ENCODE measurements at regions not wholly inside any gene's neighbourhood (a gene's known extent, or its start where the extent isn't known, plus 50 kb on each side); places are given as distances from the start of the nearest gene placed in this dataset.
"Not testable (repeated sequence)": the region's sequence is repeated elsewhere in the genome, so short reads cannot be mapped to it uniquely, and the experiment has no call there.

DNA sequence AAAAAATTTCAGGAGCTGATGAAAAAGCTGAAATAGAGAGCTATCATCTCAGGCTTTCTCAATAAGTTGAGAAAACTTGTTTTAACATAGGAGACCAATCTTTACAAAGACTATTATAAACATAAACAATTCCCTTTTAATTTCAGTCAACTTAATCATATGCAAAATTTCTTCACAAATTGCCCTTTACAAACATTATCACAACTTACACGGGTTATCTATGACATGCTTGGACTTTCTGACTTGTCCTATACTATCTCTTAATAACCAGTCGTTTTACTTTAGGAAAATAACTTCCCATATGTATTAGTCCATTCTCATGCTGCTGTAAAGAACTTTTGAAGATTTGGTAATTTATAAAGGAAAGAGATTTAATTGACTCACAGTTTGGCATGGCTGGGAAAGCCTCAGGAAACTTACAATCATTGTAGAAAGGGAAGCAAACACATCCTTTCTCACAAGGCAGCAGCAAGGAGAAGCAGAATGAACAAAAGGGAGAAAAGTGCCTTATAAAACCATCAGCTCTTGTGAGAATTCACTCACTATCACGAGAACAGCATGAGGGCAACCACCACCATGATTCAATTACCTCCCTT, 1583.7 kb upstream of the CELF4 start:
- no peak overlapping the region for H3K9ac ChIP-seq (ENCODE audit: insufficient read length, low read depth)
- H3K36me3 ChIP-seq (ENCODE audit: insufficient read depth, insufficient read length, low read length): no peaks in the 10 kb centered on the region
- no peaks in the 10 kb centered on the region for H3K4me1 ChIP-seq (ENCODE audit: insufficient read depth, insufficient read length)
- H3K4me3 ChIP-seq (ENCODE audit: insufficient read length, low read depth): no peak overlapping the region
- DNase-seq (ENCODE audit: low read depth, low spot score): no peak
- peaks cover 41% of the 10 kb centered on the region for H3K9me3 ChIP-seq (ENCODE audit: insufficient read depth, low read length)
- H3K27me3 ChIP-seq (ENCODE audit: insufficient read depth, insufficient read length): no peaks in the 10 kb centered on the region
- TF ChIP-seq ZNF274 (IDR thresholded peaks at IDR 0.05; ENCODE audit: low read depth, low read length) (no peak), YY1 (IDR thresholded peaks at IDR 0.05; ENCODE audit: insufficient read depth, insufficient read length) (no peak), SUZ12 (IDR thresholded peaks at IDR 0.05; ENCODE audit: extremely low read depth, insufficient read depth, insufficient read length) (no peak)

GRCh38 chr18:39134255-39134654, 1568.7 kb upstream of the CELF4 start:
- Histone ChIP-seq H3K4me1 (ENCODE audit: insufficient read depth, insufficient read length) (no peaks in the 10 kb centered on the region), H3K36me3 (ENCODE audit: insufficient read depth, insufficient read length, low read length) (no peaks in the 10 kb centered on the region), H3K9me3 (ENCODE audit: insufficient read depth, low read length) (no peaks in the 10 kb centered on the region), H3K4me3 (ENCODE audit: insufficient read length, low read depth) (no peak overlapping the region), H3K9ac (ENCODE audit: insufficient read length, low read depth) (no peak overlapping the region), H3K27me3 (ENCODE audit: insufficient read depth, insufficient read length) (no peaks in the 10 kb centered on the region)
- no peak for DNase-seq (ENCODE audit: low read depth, low spot score)
- TF ChIP-seq YY1 (IDR thresholded peaks at IDR 0.05; ENCODE audit: insufficient read depth, insufficient read length) (no peak), SUZ12 (IDR thresholded peaks at IDR 0.05; ENCODE audit: extremely low read depth, insufficient read depth, insufficient read length) (no peak), ZNF274 (IDR thresholded peaks at IDR 0.05; ENCODE audit: low read depth, low read length) (no peak)

DNA sequence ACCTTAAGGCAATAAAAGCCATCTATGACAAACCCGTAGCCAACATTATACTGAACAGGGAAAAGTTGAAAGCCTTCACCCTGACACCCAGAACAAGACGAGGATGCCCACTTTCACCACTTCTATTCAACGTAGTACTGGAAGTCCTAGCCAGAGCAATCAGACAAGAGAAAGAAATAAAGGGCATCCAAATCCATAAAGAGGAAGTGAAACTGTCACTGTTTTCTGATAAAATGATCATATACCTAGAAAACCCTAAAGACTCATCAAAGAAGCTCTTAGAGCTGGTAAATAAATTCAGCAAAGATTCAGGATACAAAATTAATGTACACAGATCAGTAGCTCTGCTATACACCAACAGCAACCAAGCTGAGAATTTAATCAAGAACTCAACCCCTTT, 1561.9 kb upstream of the CELF4 start:
- H3K36me3 ChIP-seq (ENCODE audit: insufficient read depth, insufficient read length, low read length); H3K4me3 ChIP-seq (ENCODE audit: insufficient read length, low read depth); H3K4me1 ChIP-seq (ENCODE audit: insufficient read depth, insufficient read length); H3K9ac ChIP-seq (ENCODE audit: insufficient read length, low read depth); H3K27me3 ChIP-seq (ENCODE audit: insufficient read depth, insufficient read length); H3K9me3 ChIP-seq (ENCODE audit: insufficient read depth, low read length); DNase-seq (ENCODE audit: low read depth, low spot score): not testable (repeated sequence)

GRCh38 chr18:39113790-39114189, 1548.2 kb upstream of the CELF4 start:
- no peaks in the 10 kb centered on the region for H3K36me3 ChIP-seq (ENCODE audit: insufficient read depth, insufficient read length, low read length)
- no peak overlapping the region for H3K4me3 ChIP-seq (ENCODE audit: insufficient read length, low read depth)
- no peak for TF ChIP-seq SUZ12 (IDR thresholded peaks at IDR 0.05; ENCODE audit: extremely low read depth, insufficient read depth, insufficient read length)
- TF ChIP-seq YY1 (IDR thresholded peaks at IDR 0.05; ENCODE audit: insufficient read depth, insufficient read length): no peak
- no peak for TF ChIP-seq ZNF274 (IDR thresholded peaks at IDR 0.05; ENCODE audit: low read depth, low read length)
- H3K27me3 ChIP-seq (ENCODE audit: insufficient read depth, insufficient read length): no peaks in the 10 kb centered on the region
- no peaks in the 10 kb centered on the region for H3K9me3 ChIP-seq (ENCODE audit: insufficient read depth, low read length)
- DNase-seq (ENCODE audit: low read depth, low spot score): no peak
- H3K4me1 ChIP-seq (ENCODE audit: insufficient read depth, insufficient read length): no peaks in the 10 kb centered on the region
- H3K9ac ChIP-seq (ENCODE audit: insufficient read length, low read depth): no peak overlapping the region

GRCh38 chr18:39105104-39105503, 1539.5 kb upstream of the CELF4 start:
- Histone ChIP-seq H3K27me3 (ENCODE audit: insufficient read depth, insufficient read length) (no peaks in the 10 kb centered on the region), H3K36me3 (ENCODE audit: insufficient read depth, insufficient read length, low read length) (no peaks in the 10 kb centered on the region), H3K9ac (ENCODE audit: insufficient read length, low read depth) (no peak overlapping the region), H3K4me3 (ENCODE audit: insufficient read length, low read depth) (no peak overlapping the region), H3K9me3 (ENCODE audit: insufficient read depth, low read length) (no peaks in the 10 kb centered on the region), H3K4me1 (ENCODE audit: insufficient read depth, insufficient read length) (no peaks in the 10 kb centered on the region)
- no peak for TF ChIP-seq SUZ12 (IDR thresholded peaks at IDR 0.05; ENCODE audit: extremely low read depth, insufficient read depth, insufficient read length)
- TF ChIP-seq ZNF274 (IDR thresholded peaks at IDR 0.05; ENCODE audit: low read depth, low read length): no peak
- no peak for TF ChIP-seq YY1 (IDR thresholded peaks at IDR 0.05; ENCODE audit: insufficient read depth, insufficient read length)
- no peak for DNase-seq (ENCODE audit: low read depth, low spot score)

- no peak for DNase-seq (ENCODE audit: low read depth, low spot score)
- TF ChIP-seq ZNF274 (IDR thresholded peaks at IDR 0.05; ENCODE audit: low read depth, low read length) (no peak), SUZ12 (IDR thresholded peaks at IDR 0.05; ENCODE audit: extremely low read depth, insufficient read depth, insufficient read length) (no peak), YY1 (IDR thresholded peaks at IDR 0.05; ENCODE audit: insufficient read depth, insufficient read length) (no peak)
- H3K9me3 ChIP-seq (ENCODE audit: insufficient read depth, low read length): no peaks in the 10 kb centered on the region
- no peaks in the 10 kb centered on the region for H3K27me3 ChIP-seq (ENCODE audit: insufficient read depth, insufficient read length)
- H3K36me3 ChIP-seq (ENCODE audit: insufficient read depth, insufficient read length, low read length): no peaks in the 10 kb centered on the region
- no peaks in the 10 kb centered on the region for H3K4me1 ChIP-seq (ENCODE audit: insufficient read depth, insufficient read length)
- no peak overlapping the region for H3K4me3 ChIP-seq (ENCODE audit: insufficient read length, low read depth)
- no peak overlapping the region for H3K9ac ChIP-seq (ENCODE audit: insufficient read length, low read depth)
Measured at GRCh38 chr18:39072970-39073369, 1507.4 kb upstream of the CELF4 start.

- DNase-seq (ENCODE audit: low read depth, low spot score): no peak
- Histone ChIP-seq H3K4me1 (ENCODE audit: insufficient read depth, insufficient read length) (no peaks in the 10 kb centered on the region), H3K9me3 (ENCODE audit: insufficient read depth, low read length) (no peaks in the 10 kb centered on the region), H3K36me3 (ENCODE audit: insufficient read depth, insufficient read length, low read length) (no peaks in the 10 kb centered on the region), H3K4me3 (ENCODE audit: insufficient read length, low read depth) (no peak overlapping the region), H3K9ac (ENCODE audit: insufficient read length, low read depth) (no peak overlapping the region), H3K27me3 (ENCODE audit: insufficient read depth, insufficient read length) (no peaks in the 10 kb centered on the region)
- no peak for TF ChIP-seq SUZ12 (IDR thresholded peaks at IDR 0.05; ENCODE audit: extremely low read depth, insufficient read depth, insufficient read length)
- TF ChIP-seq YY1 (IDR thresholded peaks at IDR 0.05; ENCODE audit: insufficient read depth, insufficient read length): no peak
- TF ChIP-seq ZNF274 (IDR thresholded peaks at IDR 0.05; ENCODE audit: low read depth, low read length): no peak
Measured at GRCh38 chr18:39062426-39062825, 1496.8 kb upstream of the CELF4 start.

Measured in NT2/D1 (cell line).